ENCODE measurements at regions not wholly inside any gene's neighbourhood (a gene's known extent, or its start where the extent isn't known, plus 50 kb on each side); places are given as distances from the start of the nearest gene placed in this dataset.
"Not testable (repeated sequence)": the region's sequence is repeated elsewhere in the genome, so short reads cannot be mapped to it uniquely, and the experiment has no call there.

- no peak for DNase-seq (ENCODE audit: low spot score)
Measured at GRCh38 chrX:140337263-140337662, 167.6 kb downstream of the SOX3 start.

GRCh38 chrX:140318296-140318695 lies 186.6 kb downstream of the SOX3 start:
- no peak for DNase-seq (ENCODE audit: low spot score)

GRCh38 chrX:140317462-140317861 lies 187.4 kb downstream of the SOX3 start:
- no peak for DNase-seq (ENCODE audit: low spot score)

- no peak for DNase-seq (ENCODE audit: low spot score)
Measured at GRCh38 chrX:140298960-140299825, 205.7 kb downstream of the SOX3 start.

GRCh38 chrX:140297273-140297672 lies 207.6 kb downstream of the SOX3 start:
- no peak for DNase-seq (ENCODE audit: low spot score)

- no peak for DNase-seq (ENCODE audit: low spot score)
Measured at GRCh38 chrX:140292961-140293360, 211.9 kb downstream of the SOX3 start.

- DNase-seq (ENCODE audit: low spot score) = no peak
Measured at GRCh38 chrX:140292188-140292587, 212.7 kb downstream of the SOX3 start.

GRCh38 chrX:140274811-140275525 lies 229.9 kb downstream of the SOX3 start:
- no peak for DNase-seq (ENCODE audit: low spot score)

- DNase-seq (ENCODE audit: low spot score) = no peak
Measured at GRCh38 chrX:140273921-140274320, 230.9 kb downstream of the SOX3 start.

- DNase-seq (ENCODE audit: low spot score) = no peak
Measured at GRCh38 chrX:140250391-140250790, 254.5 kb downstream of the SOX3 start.

GRCh38 chrX:140249088-140249487 lies 255.8 kb downstream of the SOX3 start:
- no peak for DNase-seq (ENCODE audit: low spot score)

- DNase-seq (ENCODE audit: low spot score) = no peak
Measured at GRCh38 chrX:140229191-140229590, 263.9 kb upstream of the CXorf66 start.

- DNase-seq (ENCODE audit: low spot score) = not testable (repeated sequence)
Measured at GRCh38 chrX:140226037-140226436, 260.7 kb upstream of the CXorf66 start.

- not testable (repeated sequence) for DNase-seq (ENCODE audit: low spot score)
Measured at GRCh38 chrX:140215894-140216293, 250.6 kb upstream of the CXorf66 start.

- DNase-seq (ENCODE audit: low spot score) = not testable (repeated sequence)
Measured at GRCh38 chrX:140214518-140214917, 249.2 kb upstream of the CXorf66 start.

GRCh38 chrX:140206657-140207056 lies 241.3 kb upstream of the CXorf66 start:
- no peak for DNase-seq (ENCODE audit: low spot score)

GRCh38 chrX:140190441-140191108 lies 225.3 kb upstream of the CXorf66 start:
- DNase-seq (ENCODE audit: low spot score) = no peak

- DNase-seq (ENCODE audit: low spot score) = no peak
Measured at GRCh38 chrX:140180585-140180984, 215.3 kb upstream of the CXorf66 start.

GRCh38 chrX:140177821-140178220 lies 212.5 kb upstream of the CXorf66 start:
- DNase-seq (ENCODE audit: low spot score) = no peak

- no peak for DNase-seq (ENCODE audit: low spot score)
Measured at GRCh38 chrX:140172401-140172800, 207.1 kb upstream of the CXorf66 start.

GRCh38 chrX:140167551-140167950 lies 202.2 kb upstream of the CXorf66 start:
- DNase-seq (ENCODE audit: low spot score) = no peak

- no peak for DNase-seq (ENCODE audit: low spot score)
Measured at GRCh38 chrX:140165849-140166248, 200.5 kb upstream of the CXorf66 start.

GRCh38 chrX:140164391-140164790 lies 199.1 kb upstream of the CXorf66 start:
- no peak for DNase-seq (ENCODE audit: low spot score)
